ENCODE measurements at regions not wholly inside any gene's neighbourhood (a gene's known extent, or its start where the extent isn't known, plus 50 kb on each side); places are given as distances from the start of the nearest gene placed in this dataset.

GRCh38 chr4:185966997-185967775, 101.8 kb upstream of the TLR3 start:
- Histone ChIP-seq H3F3A (replicated peaks; ENCODE audit: insufficient read depth) (no peaks in the 10 kb centered on the region), H3K27me3 (ENCODE audit: insufficient read depth) (no peaks in the 10 kb centered on the region; the same call in 1 of the 2 replicates), H4K20me1 (ENCODE audit: insufficient read depth) (no peaks in the 10 kb centered on the region), H3K9me2 (no peaks in the 10 kb centered on the region), H3K79me2 (ENCODE audit: insufficient read depth) (no peaks in the 10 kb centered on the region), H3K27ac (ENCODE audit: low read depth in 2 of 2, low read length in 1 of 2) (no peak overlapping the region), H3K4me1 (ENCODE audit: control insufficient read depth in 1 of 2, insufficient read depth in 2 of 2, low read depth in 1 of 2, low read length in 1 of 2) (no peaks in the 10 kb centered on the region; a peak in 1 of 4 replicates), H3K4me3 (ENCODE audit: low read depth in 2 of 2, low read length in 1 of 2) (no peak overlapping the region), H3K36me3 (replicated peaks in 1 of 2; ENCODE audit: control insufficient read depth in 1 of 2, insufficient read depth in 2 of 2, low read length in 1 of 2) (no peaks in the 10 kb centered on the region), H3K9ac (no peak overlapping the region), H3K9me3 (no peaks in the 10 kb centered on the region), H2AFZ (ENCODE audit: low read depth) (no peak overlapping the region), H3K4me2 (no peak overlapping the region)
- WGBS (ENCODE audit: low lambda C conversion rate), result 64% methylated on average over 4 of the region's 4 CpGs
- ChIA-PET CTCF (interaction anchor here (0.6 to 1.2 kb wide), 2 partner anchors 54 to 1183 kb away, joined by 3 to 4 read pairs; no protein-coding TSS in a partner anchor), POLR2A (no interaction called here)
- no peak for DNase-seq
- TF ChIP-seq NRF1 (IDR thresholded peaks at IDR 0.05; ENCODE audit: low read depth, low read length) (no peak), FOXM1 (IDR thresholded peaks at IDR 0.05; ENCODE audit: low read depth) (no peak), PBX3 (IDR thresholded peaks at IDR 0.05) (no peak), MXI1 (IDR thresholded peaks at IDR 0.05; ENCODE audit: low read depth, low read length) (no peak), POLR2AphosphoS5 (IDR thresholded peaks at IDR 0.05; ENCODE audit: low read depth, low read length) (no peak)

- Histone ChIP-seq H3K79me2 (ENCODE audit: insufficient read depth) (no peaks in the 10 kb centered on the region), H4K20me1 (ENCODE audit: insufficient read depth) (no peaks in the 10 kb centered on the region), H3F3A (replicated peaks; ENCODE audit: insufficient read depth) (no peaks in the 10 kb centered on the region), H3K36me3 (replicated peaks in 1 of 2; ENCODE audit: control insufficient read depth in 1 of 2, insufficient read depth in 2 of 2, low read length in 1 of 2) (no peaks in the 10 kb centered on the region), H3K9me2 (no peaks in the 10 kb centered on the region), H3K4me3 (ENCODE audit: low read depth in 2 of 2, low read length in 1 of 2) (no peak overlapping the region), H3K4me2 (no peak overlapping the region), H3K9ac (no peak overlapping the region), H3K4me1 (ENCODE audit: control insufficient read depth in 1 of 2, insufficient read depth in 2 of 2, low read depth in 1 of 2, low read length in 1 of 2) (no peaks in the 10 kb centered on the region; a peak in 1 of 4 replicates), H2AFZ (ENCODE audit: low read depth) (no peak overlapping the region), H3K27me3 (ENCODE audit: insufficient read depth) (no peaks in the 10 kb centered on the region; the same call in 1 of the 2 replicates), H3K9me3 (no peaks in the 10 kb centered on the region), H3K27ac (ENCODE audit: low read depth in 2 of 2, low read length in 1 of 2) (no peak overlapping the region)
- CTCF ChIA-PET, result no interaction called here
- WGBS (ENCODE audit: low lambda C conversion rate), result no CpG with 5 or more reads among the region's 1 CpG
- POLR2A ChIA-PET, result no interaction called here
- no peak for DNase-seq
- TF ChIP-seq ELF1 (IDR thresholded peaks at IDR 0.05) (no peak), YY1 (IDR thresholded peaks at IDR 0.05; ENCODE audit: low read depth) (no peak), REST (IDR thresholded peaks at IDR 0.05; ENCODE audit: low read depth, low read length) (no peak), MXI1 (IDR thresholded peaks at IDR 0.05; ENCODE audit: low read depth, low read length) (no peak), JUND (IDR thresholded peaks at IDR 0.05) (no peak), TAF1 (IDR thresholded peaks at IDR 0.05; ENCODE audit: borderline replicate concordance, low read depth, low read length) (no peak), GABPA (IDR thresholded peaks at IDR 0.05; ENCODE audit: low read depth) (no peak), EZH2phosphoT487 (IDR thresholded peaks at IDR 0.05; ENCODE audit: borderline replicate concordance, low read depth) (no peak), PBX3 (IDR thresholded peaks at IDR 0.05) (no peak), GATA2 (CRISPR knock-in tag; IDR thresholded peaks at IDR 0.05) (no peak), EP300 (IDR thresholded peaks at IDR 0.05; ENCODE audit: borderline replicate concordance in 1 of 2, low read depth in 1 of 2, low read length in 1 of 2) (no peak)
Observed at GRCh38 chr4:185969657-185970056, 99.3 kb upstream of the TLR3 start.
